Glutamatergic neuron (in vitro differentiated cells): ENCODE measurements at regions not wholly inside any gene's neighbourhood (a gene's known extent, or its start where the extent isn't known, plus 50 kb on each side); places are given as distances from the start of the nearest gene placed in this dataset.

ENCODE experiments used
- DNase-seq: peaks from one replicate; pipeline ENCODE4 v3.0.0; 2022
- H3K27ac Mint-ChIP-seq: one replicate; pipeline ENCODE4 v1.8.0; 2020; ENCODE audit warnings: mild to moderate bottlenecking, mixed read lengths, inconsistent platforms; ENCODE audit not compliant: unreplicated experiment
- H3K27me3 Mint-ChIP-seq: one replicate; pipeline ENCODE4 v1.8.0; 2020; ENCODE audit warnings: mild to moderate bottlenecking, moderate library complexity, mixed read lengths, inconsistent platforms; ENCODE audit not compliant: unreplicated experiment
- H3K36me3 Mint-ChIP-seq: one replicate; pipeline ENCODE4 v1.8.0; 2020; ENCODE audit warnings: mild to moderate bottlenecking, mixed read lengths, inconsistent platforms; ENCODE audit not compliant: unreplicated experiment
- H3K4me1 Mint-ChIP-seq: one replicate; pipeline ENCODE4 v1.8.0; 2020; ENCODE audit warnings: mild to moderate bottlenecking, low read depth, mixed read lengths, inconsistent platforms; ENCODE audit not compliant: unreplicated experiment
- H3K4me3 Mint-ChIP-seq: one replicate; pipeline ENCODE4 v1.8.0; 2020; ENCODE audit warnings: mild to moderate bottlenecking, mixed read lengths, inconsistent platforms; ENCODE audit not compliant: unreplicated experiment
- H3K9me3 Mint-ChIP-seq: one replicate; pipeline ENCODE4 v1.8.0; 2020; ENCODE audit warnings: mild to moderate bottlenecking, moderate library complexity, mixed read lengths, inconsistent platforms; ENCODE audit not compliant: unreplicated experiment
- TF ChIP-seq, protein P1 (sequence below): fragments of 200-600 bp; sonication (generic); IDR thresholded peaks from one replicate; pipeline ENCODE4 v1.5.0; 2021; ENCODE audit not compliant: partially characterized antibody, unreplicated experiment

GRCh38 chrX:23501974-23502373 is 165.3 kb upstream of the PRDX4 start:
- H3K4me1 Mint-ChIP-seq: peaks cover 14% of the 10 kb centered on the region
- no peak overlapping the region for H3K27ac Mint-ChIP-seq
- no peak overlapping the region for H3K4me3 Mint-ChIP-seq
- DNase-seq: no peak
- TF ChIP-seq, protein P1, sequence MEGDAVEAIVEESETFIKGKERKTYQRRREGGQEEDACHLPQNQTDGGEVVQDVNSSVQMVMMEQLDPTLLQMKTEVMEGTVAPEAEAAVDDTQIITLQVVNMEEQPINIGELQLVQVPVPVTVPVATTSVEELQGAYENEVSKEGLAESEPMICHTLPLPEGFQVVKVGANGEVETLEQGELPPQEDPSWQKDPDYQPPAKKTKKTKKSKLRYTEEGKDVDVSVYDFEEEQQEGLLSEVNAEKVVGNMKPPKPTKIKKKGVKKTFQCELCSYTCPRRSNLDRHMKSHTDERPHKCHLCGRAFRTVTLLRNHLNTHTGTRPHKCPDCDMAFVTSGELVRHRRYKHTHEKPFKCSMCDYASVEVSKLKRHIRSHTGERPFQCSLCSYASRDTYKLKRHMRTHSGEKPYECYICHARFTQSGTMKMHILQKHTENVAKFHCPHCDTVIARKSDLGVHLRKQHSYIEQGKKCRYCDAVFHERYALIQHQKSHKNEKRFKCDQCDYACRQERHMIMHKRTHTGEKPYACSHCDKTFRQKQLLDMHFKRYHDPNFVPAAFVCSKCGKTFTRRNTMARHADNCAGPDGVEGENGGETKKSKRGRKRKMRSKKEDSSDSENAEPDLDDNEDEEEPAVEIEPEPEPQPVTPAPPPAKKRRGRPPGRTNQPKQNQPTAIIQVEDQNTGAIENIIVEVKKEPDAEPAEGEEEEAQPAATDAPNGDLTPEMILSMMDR: no peak
- no peaks in the 10 kb centered on the region for H3K27me3 Mint-ChIP-seq
- no peaks in the 10 kb centered on the region for H3K36me3 Mint-ChIP-seq
- no peaks in the 10 kb centered on the region for H3K9me3 Mint-ChIP-seq

DNA sequence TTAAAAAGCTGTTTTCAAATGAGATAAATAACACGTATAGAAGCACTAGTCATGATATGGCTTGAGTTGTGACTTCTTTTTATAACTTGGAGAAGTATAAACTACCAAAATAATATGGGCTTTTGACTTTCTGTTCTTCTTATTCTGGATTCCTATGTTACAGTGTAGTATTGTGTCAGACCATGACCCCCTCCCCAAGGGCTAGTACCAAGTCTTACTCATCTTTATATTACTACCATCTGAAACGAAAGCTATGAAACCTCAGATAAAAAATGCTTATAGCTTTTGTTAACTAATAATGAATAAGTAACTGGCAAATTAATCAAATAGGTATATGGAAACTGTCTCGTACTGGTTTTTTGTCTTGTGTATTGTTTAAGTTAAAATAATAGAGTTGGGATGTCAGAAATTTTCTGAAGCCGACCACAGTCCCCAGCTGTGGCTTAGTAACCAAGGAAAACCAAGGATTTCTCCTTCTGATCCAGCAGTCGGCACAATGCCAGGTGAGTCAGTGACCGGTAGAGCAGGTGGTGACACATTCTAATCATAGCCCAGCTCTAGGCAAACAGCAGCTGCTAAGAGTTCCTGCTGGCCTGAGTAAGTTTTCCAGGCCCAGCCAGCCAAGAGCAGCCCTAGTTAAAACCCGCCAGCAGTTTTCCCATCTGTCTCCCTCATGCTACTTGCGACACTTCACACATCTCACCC is 163.3 kb upstream of the PRDX4 start:
- Mint-ChIP-seq H3K36me3 (no peaks in the 10 kb centered on the region), H3K27ac (no peak overlapping the region), H3K27me3 (no peaks in the 10 kb centered on the region), H3K4me1 (peaks cover 6% of the 10 kb centered on the region), H3K9me3 (no peaks in the 10 kb centered on the region), H3K4me3 (no peak overlapping the region)
- DNase-seq: no peak
- TF ChIP-seq, protein P1: no peak

- H3K4me1 Mint-ChIP-seq: peaks cover 6% of the 10 kb centered on the region
- no peaks in the 10 kb centered on the region for H3K27me3 Mint-ChIP-seq
These were observed 162.8 kb upstream of the PRDX4 start for GRCh38 chrX:23504540-23504884.

DNA sequence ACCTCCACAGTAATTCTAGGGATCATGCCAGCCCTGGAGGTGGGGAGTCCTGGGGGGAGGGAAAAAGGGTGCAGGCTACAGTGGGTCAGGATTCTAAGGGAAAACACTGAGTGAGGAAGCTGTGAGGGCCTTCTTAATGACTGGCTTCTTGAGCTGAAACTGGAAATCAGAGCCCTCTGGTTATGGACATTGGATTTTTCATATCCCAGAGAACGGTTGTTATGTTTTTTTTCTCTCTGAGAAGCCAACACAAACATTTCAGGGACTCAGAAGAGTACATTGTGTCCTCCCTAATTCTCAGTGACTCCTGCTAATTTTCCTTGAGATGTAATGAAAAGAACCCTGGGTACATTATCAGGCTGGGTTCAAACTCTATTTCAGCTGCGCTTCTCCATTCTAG is 162.4 kb upstream of the PRDX4 start:
- DNase-seq: no peak
- no peak overlapping the region for H3K27ac Mint-ChIP-seq
- no peaks in the 10 kb centered on the region for H3K9me3 Mint-ChIP-seq
- TF ChIP-seq, protein P1: no peak
- H3K36me3 Mint-ChIP-seq: no peaks in the 10 kb centered on the region
- H3K4me3 Mint-ChIP-seq: no peak overlapping the region
- no peaks in the 10 kb centered on the region for H3K27me3 Mint-ChIP-seq
- H3K4me1 Mint-ChIP-seq: peaks cover 6% of the 10 kb centered on the region

More at GRCh38 chrX:23504540-23504884, 162.8 kb upstream of the PRDX4 start:
- no peak for DNase-seq
- H3K36me3 Mint-ChIP-seq: no peaks in the 10 kb centered on the region
- TF ChIP-seq, protein P1: no peak
- H3K27ac Mint-ChIP-seq: no peak overlapping the region
- H3K9me3 Mint-ChIP-seq: no peaks in the 10 kb centered on the region
- no peak overlapping the region for H3K4me3 Mint-ChIP-seq

GRCh38 chrX:23505531-23506303 is 161.6 kb upstream of the PRDX4 start:
- H3K9me3 Mint-ChIP-seq: no peaks in the 10 kb centered on the region

More at GRCh38 chrX:23505531-23506303, 161.6 kb upstream of the PRDX4 start:
- DNase-seq: no peak
- TF ChIP-seq, protein P1: no peak
- Mint-ChIP-seq H3K27me3 (no peaks in the 10 kb centered on the region), H3K27ac (peak overlapping the region; percentile 67), H3K4me1 (peaks cover 6% of the 10 kb centered on the region), H3K36me3 (no peaks in the 10 kb centered on the region), H3K4me3 (no peak overlapping the region)
